Spleen (tissue), 11 donors: ENCODE measurements at regions not wholly inside any gene's neighbourhood (a gene's known extent, or its start where the extent isn't known, plus 50 kb on each side); places are given as distances from the start of the nearest gene placed in this dataset.

Experiments
- DNase-seq: peaks from one replicate; pipeline ENCODE4 v3.0.0-alpha.2; 2020
- H3K27ac ChIP-seq, 8 donors: fragments of 200-600 bp; sonication (generic) in 7 of 8; 1 replicate in 4 of 8; 2 replicates in 4 of 8; pipeline versions ENCODE4 v1.5.0 to v1.8.0; 2016 to 2021; ENCODE audit warnings: inconsistent platforms in 4 of 8, mild to moderate bottlenecking in 4 of 8, moderate library complexity in 1 of 8
- H3K27me3 ChIP-seq, 7 donors: fragments of 200-600 bp; sonication (generic) in 6 of 7; replicated peaks in 1 of 7; 1 replicate in 4 of 7; 2 replicates in 3 of 7; pipeline versions ENCODE4 v1.5.0 to v1.8.0; 2016 to 2021; ENCODE audit warnings: inconsistent platforms in 3 of 7, mild to moderate bottlenecking in 1 of 7
- H3K36me3 ChIP-seq, 6 donors: fragments of 200-600 bp; sonication (generic) in 5 of 6; 1 replicate in 4 of 6; 2 replicates in 2 of 6; pipeline versions ENCODE4 v1.5.0 to v1.8.0; 2016 to 2021; ENCODE audit warnings: inconsistent platforms in 2 of 6
- H3K4me1 ChIP-seq, 6 donors: fragments of 200-600 bp; sonication (generic) in 5 of 6; 1 replicate in 3 of 6; 2 replicates in 3 of 6; pipeline versions ENCODE4 v1.5.0 to v1.8.0; 2016 to 2021; ENCODE audit warnings: inconsistent platforms in 3 of 6
- H3K4me3 ChIP-seq, 8 donors: fragments of 200-600 bp; sonication (generic) in 7 of 8; 1 replicate in 4 of 8; 2 replicates in 4 of 8; pipeline versions ENCODE4 v1.5.0 to v1.8.0; 2016 to 2021; ENCODE audit warnings: inconsistent platforms in 4 of 8, mild to moderate bottlenecking in 4 of 8, moderate library complexity in 2 of 8
- H3K9me3 ChIP-seq, 8 donors: fragments of 200-600 bp; sonication (generic) in 7 of 8; 1 replicate in 4 of 8; 2 replicates in 4 of 8; pipeline versions ENCODE4 v1.5.0 to v1.8.0; 2016 to 2021; ENCODE audit warnings: inconsistent platforms in 4 of 8
- POLR2A ChIP-seq, 3 donors: fragments of 450-650 bp; IDR thresholded peaks; one replicate each; pipeline ENCODE4 v1.5.1; 2017; ENCODE audit warnings: antibody characterized with exemption in 3 of 3, mild to moderate bottlenecking in 1 of 3
- POLR2AphosphoS5 ChIP-seq, 3 donors: sonication (generic); formaldehyde crosslinking; IDR thresholded peaks; one replicate each; pipeline ENCODE4 v1.5.1; 2017; ENCODE audit warnings: antibody characterized with exemption in 3 of 3
- WGBS, 5 donors: extraction: QIAGEN DNeasy Blood & Tissue Kit in 3 of 5; methylation state at CpG; one replicate each; pipeline versions ENCODE4 v1.1.5 to v1.1.7; 2013 to 2018; 5-methylcytosine and 5-hydroxymethylcytosine counted together
- intact Hi-C: fragments of 100-400 bp; cut with DNase I; formaldehyde crosslinking; loops from one replicate; pipeline ENCODE4 v1.15.0; 2023; ENCODE audit warnings: low total_unique reads
- TF ChIP-seq, protein P1 (sequence below), 11 experiments: fragments of 200-600 bp in 7 of 11; fragments of 450-650 bp in 4 of 11; sonication (generic) in 4 of 11; IDR thresholded peaks in 8 of 11; conservative IDR thresholded peaks in 3 of 11; 1 replicate in 7 of 11; 2 replicates in 4 of 11; pipeline versions ENCODE4 v1.4.0 to v1.8.0; 2016 to 2021; ENCODE audit warnings: antibody characterized with exemption in 11 of 11, inconsistent platforms in 4 of 11, mild to moderate bottlenecking in 1 of 11
- donor health status: healthy with polysubstance abuse.
- donor health status: DM: no; HTN: no; CAD: no; lungs with moderate emphysema.
- donor health status: DM: no; HTN: no; CAD: no.
- donor health status: Bipolar disorder and iron deficiency.
- donor health status: healthy.
- donor health status: DM: no; HTN: no; CAD: no.
- donor health status: DM: yes; HTN: yes; CAD: no.

DNA sequence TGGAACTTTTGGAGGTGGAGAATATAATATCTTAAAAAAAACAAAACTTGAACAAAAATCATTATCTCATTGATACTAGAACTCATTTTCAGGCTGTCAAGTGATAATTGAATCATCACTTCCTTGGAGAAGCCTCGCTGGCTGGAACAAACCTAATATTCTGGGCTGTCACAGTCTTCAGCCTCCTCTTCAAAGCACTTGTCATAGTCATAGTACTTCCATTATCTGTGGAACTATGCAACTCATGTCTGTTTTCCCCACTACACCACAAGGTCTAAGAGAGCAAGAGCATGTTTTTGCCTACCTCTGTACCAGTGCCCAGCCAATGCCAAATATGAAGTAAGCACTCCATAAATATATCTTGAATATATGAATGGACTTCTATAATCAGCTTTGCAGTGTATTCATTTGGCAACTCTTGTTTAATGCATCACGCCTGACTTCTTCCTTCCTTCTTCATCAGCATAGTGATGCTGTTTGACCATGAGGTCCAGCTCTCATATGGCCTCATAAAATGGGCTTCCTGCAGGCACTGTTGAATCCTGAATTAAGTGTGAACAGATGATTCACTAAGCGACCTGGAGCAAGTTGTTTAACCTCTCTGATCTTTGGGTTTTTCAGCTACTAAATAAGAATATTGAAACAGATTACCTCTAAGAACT is 86.6 kb upstream of the SNRK start:
- TF ChIP-seq POLR2AphosphoS5 (IDR thresholded peaks at IDR 0.05) (no peak), POLR2A (IDR thresholded peaks at IDR 0.05) (no peak)
- intact Hi-C loops, result no loop called here
- WGBS, 5 donors, result 66 to 86% (median 82%) methylated on average over 3 of the region's 3 CpGs
- H3K27ac ChIP-seq, result no peak overlapping the region
- H3K4me3 ChIP-seq, result no peak overlapping the region
- H3K9me3 ChIP-seq, result peaks cover 0 to 12% (median 3%) of the 10 kb centered on the region in 8 donors
- H3K36me3 ChIP-seq, result no peaks in the 10 kb centered on the region
- no peak for DNase-seq
- peaks cover 0 to 4% (median 3%) of the 10 kb centered on the region in 6 donors for H3K4me1 ChIP-seq
- H3K27me3 ChIP-seq, result peaks cover 0 to 5% (median 0%) of the 10 kb centered on the region in 7 donors

DNA sequence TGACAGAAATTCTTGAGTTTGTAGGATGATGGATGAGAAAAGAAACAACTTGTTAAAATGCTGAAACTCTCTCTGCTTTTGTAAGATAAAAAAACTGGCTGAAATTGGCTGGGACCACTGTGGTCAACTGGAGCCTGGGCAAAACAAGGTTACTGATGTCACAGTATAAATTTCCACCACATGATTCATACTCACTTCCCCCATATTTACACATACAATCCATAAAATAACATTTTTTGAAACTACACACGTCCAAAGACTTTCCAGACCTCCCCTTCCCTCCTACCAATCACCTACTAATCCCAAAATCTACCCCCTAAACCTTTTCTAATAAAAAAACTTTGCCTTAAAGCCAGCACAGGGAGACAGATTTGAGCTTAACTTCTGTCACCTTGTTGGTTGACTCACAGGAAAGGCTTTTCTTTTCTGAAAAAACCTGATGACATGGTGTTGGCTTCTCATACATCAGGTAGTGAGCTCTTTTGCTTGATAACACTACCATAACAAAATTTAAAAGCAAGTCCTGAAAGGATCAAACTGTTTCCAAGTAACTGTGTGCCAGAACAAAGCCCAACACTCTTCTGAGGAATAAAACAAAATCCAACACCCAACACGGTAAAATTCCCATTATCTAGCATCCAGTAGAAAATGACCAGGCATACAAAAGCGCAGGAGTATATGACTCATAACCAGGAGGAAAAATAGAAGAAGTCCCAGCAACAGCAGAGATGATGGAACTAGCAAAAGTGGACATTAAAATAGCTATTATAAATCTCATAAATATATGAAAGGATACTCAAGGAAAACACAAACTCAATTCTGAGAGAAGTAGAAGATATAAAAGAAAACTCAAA is 87.3 kb upstream of the SNRK start:
- no peaks in the 10 kb centered on the region for H3K36me3 ChIP-seq
- peaks cover 0 to 12% (median 10%) of the 10 kb centered on the region in 6 donors for H3K4me1 ChIP-seq
- no peak overlapping the region for H3K27ac ChIP-seq
- peaks cover 0 to 12% (median 3%) of the 10 kb centered on the region in 8 donors for H3K9me3 ChIP-seq
- no peak overlapping the region for H3K4me3 ChIP-seq
- WGBS, 5 donors, result 86 to 91% (median 89%) methylated on average over 3 of the region's 3 CpGs
- TF ChIP-seq, protein P1, sequence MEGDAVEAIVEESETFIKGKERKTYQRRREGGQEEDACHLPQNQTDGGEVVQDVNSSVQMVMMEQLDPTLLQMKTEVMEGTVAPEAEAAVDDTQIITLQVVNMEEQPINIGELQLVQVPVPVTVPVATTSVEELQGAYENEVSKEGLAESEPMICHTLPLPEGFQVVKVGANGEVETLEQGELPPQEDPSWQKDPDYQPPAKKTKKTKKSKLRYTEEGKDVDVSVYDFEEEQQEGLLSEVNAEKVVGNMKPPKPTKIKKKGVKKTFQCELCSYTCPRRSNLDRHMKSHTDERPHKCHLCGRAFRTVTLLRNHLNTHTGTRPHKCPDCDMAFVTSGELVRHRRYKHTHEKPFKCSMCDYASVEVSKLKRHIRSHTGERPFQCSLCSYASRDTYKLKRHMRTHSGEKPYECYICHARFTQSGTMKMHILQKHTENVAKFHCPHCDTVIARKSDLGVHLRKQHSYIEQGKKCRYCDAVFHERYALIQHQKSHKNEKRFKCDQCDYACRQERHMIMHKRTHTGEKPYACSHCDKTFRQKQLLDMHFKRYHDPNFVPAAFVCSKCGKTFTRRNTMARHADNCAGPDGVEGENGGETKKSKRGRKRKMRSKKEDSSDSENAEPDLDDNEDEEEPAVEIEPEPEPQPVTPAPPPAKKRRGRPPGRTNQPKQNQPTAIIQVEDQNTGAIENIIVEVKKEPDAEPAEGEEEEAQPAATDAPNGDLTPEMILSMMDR (IDR thresholded peaks at IDR 0.05 in 8 of 11, conservative IDR thresholded peaks at IDR 0.05 in 3 of 11), result no peak
- TF ChIP-seq POLR2A (IDR thresholded peaks at IDR 0.05) (no peak), POLR2AphosphoS5 (IDR thresholded peaks at IDR 0.05) (no peak)
- H3K27me3 ChIP-seq, result peaks cover 0 to 5% (median 0%) of the 10 kb centered on the region in 7 donors
- intact Hi-C loops, result no loop called here
- DNase-seq, result no peak

DNA sequence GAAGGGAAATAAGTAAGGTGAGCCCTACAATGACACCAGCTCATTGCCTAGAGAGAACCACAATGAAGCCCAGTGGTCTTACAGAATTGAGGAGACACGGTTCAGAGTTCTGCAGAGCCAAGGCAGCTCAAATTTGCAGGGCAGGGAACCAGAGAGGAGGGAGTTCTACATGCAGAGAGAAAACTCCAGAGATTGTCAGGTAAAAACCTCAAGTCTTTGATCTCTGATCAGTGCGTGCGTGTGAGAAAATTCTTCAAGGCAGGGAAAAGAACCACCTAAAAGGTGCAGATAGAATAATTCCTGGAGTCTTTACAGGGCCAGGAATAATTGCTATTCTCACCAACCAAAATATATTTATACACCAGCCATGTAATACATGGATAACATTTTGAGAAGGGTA is 88.0 kb upstream of the SNRK start:
- TF ChIP-seq, protein P1 (IDR thresholded peaks at IDR 0.05 in 8 of 11, conservative IDR thresholded peaks at IDR 0.05 in 3 of 11), result no peak
- TF ChIP-seq POLR2A (IDR thresholded peaks at IDR 0.05) (no peak), POLR2AphosphoS5 (IDR thresholded peaks at IDR 0.05) (no peak)
- DNase-seq, result no peak
- Histone ChIP-seq H3K4me3 (no peak overlapping the region), H3K4me1 (peaks cover 0 to 19% (median 12%) of the 10 kb centered on the region in 6 donors), H3K27ac (no peak overlapping the region), H3K9me3 (peaks cover 0 to 12% (median 3%) of the 10 kb centered on the region in 8 donors), H3K27me3 (peaks cover 0 to 5% (median 0%) of the 10 kb centered on the region in 7 donors), H3K36me3 (no peaks in the 10 kb centered on the region)
- intact Hi-C loops, result no loop called here
- 62 to 90% (median 79%) methylated on average over 3 of the region's 3 CpGs for WGBS, 5 donors

DNA sequence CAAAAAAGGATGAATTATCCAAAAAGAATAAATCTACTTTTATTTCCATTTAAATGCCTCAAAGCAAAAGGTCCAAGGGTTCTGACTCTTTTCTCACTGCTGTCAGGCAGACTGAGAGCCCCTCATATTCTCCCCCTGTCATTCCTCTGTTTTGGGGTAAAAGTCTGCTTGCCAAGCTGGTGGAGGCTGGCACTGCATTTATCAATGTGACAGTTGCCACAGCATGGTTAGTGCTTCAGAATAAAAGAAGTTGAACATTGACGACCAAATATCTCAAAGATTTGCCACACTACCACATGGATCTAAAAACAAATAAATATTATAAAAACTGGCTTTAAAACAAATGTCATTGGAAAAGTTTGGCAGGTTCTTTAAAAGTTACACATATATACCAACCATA is 89.2 kb upstream of the SNRK start:
- no peaks in the 10 kb centered on the region for H3K36me3 ChIP-seq
- no peak for DNase-seq
- intact Hi-C loops, result no loop called here
- TF ChIP-seq POLR2AphosphoS5 (IDR thresholded peaks at IDR 0.05) (no peak), POLR2A (IDR thresholded peaks at IDR 0.05) (no peak)
- TF ChIP-seq, protein P1 (IDR thresholded peaks at IDR 0.05 in 8 of 11, conservative IDR thresholded peaks at IDR 0.05 in 3 of 11), result no peak
- H3K9me3 ChIP-seq, result peaks cover 0 to 12% (median 3%) of the 10 kb centered on the region in 8 donors
- H3K27me3 ChIP-seq, result peaks cover 0 to 5% (median 0%) of the 10 kb centered on the region in 7 donors
- peaks cover 0 to 24% (median 12%) of the 10 kb centered on the region in 6 donors for H3K4me1 ChIP-seq
- H3K27ac ChIP-seq, result no peak overlapping the region
- no peak overlapping the region for H3K4me3 ChIP-seq
- WGBS, 5 donors, result 66 to 88% (median 81%) methylated on average over 1 of the region's 1 CpG
